HEK293T (cell line): ENCODE measurements at regions not wholly inside any gene's neighbourhood (a gene's known extent, or its start where the extent isn't known, plus 50 kb on each side); places are given as distances from the start of the nearest gene placed in this dataset.

Experiments
- CTCF ChIA-PET: fragments of 350-600 bp; formaldehyde crosslinking; extraction: SDS; loops from one replicate; lab custom pipeline; 2021; ENCODE audit warnings: antibody characterized with exemption, inconsistent platforms; lab: Yijun Ruan, JAX
- POLR2A ChIA-PET: fragments of 350-600 bp; formaldehyde crosslinking; extraction: SDS; loops from one replicate; lab custom pipeline; 2020; ENCODE audit warnings: antibody characterized with exemption, inconsistent platforms; lab: Yijun Ruan, JAX
- DNase-seq: peaks from one replicate; pipeline ENCODE4 v3.0.0; 2012; ENCODE audit warnings: mixed read lengths; ENCODE audit errors: extremely low spot score
- ARNT ChIP-seq: fragments of 450-650 bp; IDR thresholded peaks from 2 replicates; pipeline ENCODE4 v1.6.1; 2017; ENCODE audit warnings: mild to moderate bottlenecking
- BHLHE40 ChIP-seq: fragments of 450-650 bp; IDR thresholded peaks from 2 replicates; pipeline ENCODE4 v1.6.1; 2016; ENCODE audit warnings: mild to moderate bottlenecking, moderate library complexity, borderline replicate concordance
- CTBP1 ChIP-seq: fragments of 450-650 bp; IDR thresholded peaks from 2 replicates; pipeline ENCODE4 v1.6.1; 2016; ENCODE audit warnings: borderline replicate concordance
- ELF4 ChIP-seq: fragments of 450-650 bp; IDR thresholded peaks from 2 replicates; pipeline ENCODE4 v1.6.1; 2017; ENCODE audit warnings: antibody characterized with exemption
- FOXA1 ChIP-seq: fragments of 450-650 bp; IDR thresholded peaks from 2 replicates; pipeline ENCODE4 v1.6.1; 2016; ENCODE audit warnings: mild to moderate bottlenecking
- FOXK2 ChIP-seq: fragments of 450-650 bp; IDR thresholded peaks from 2 replicates; pipeline ENCODE4 v1.6.1; 2016; ENCODE audit warnings: mild to moderate bottlenecking
- FOXM1 ChIP-seq: fragments of 450-650 bp; IDR thresholded peaks from 2 replicates; pipeline ENCODE4 v1.6.1; 2017; ENCODE audit warnings: mild to moderate bottlenecking, borderline replicate concordance
- HDGF ChIP-seq: fragments of 450-650 bp; IDR thresholded peaks from 2 replicates; pipeline ENCODE4 v1.6.1; 2017; ENCODE audit warnings: antibody characterized with exemption, borderline replicate concordance
- L3MBTL2 ChIP-seq: fragments of 450-650 bp; conservative IDR thresholded peaks from 2 replicates; pipeline ENCODE4 v1.6.1; 2016; ENCODE audit warnings: mild to moderate bottlenecking
- LEF1 ChIP-seq: fragments of 450-650 bp; IDR thresholded peaks from 2 replicates; pipeline ENCODE4 v1.6.1; 2017; ENCODE audit warnings: mild to moderate bottlenecking, borderline replicate concordance
- NFRKB ChIP-seq: fragments of 450-650 bp; IDR thresholded peaks from 2 replicates; pipeline ENCODE4 v1.6.1; 2016; ENCODE audit warnings: mild to moderate bottlenecking, moderate library complexity
- PKNOX1 ChIP-seq: fragments of 450-650 bp; IDR thresholded peaks from 2 replicates; pipeline ENCODE4 v1.6.1; 2016
- SP1 ChIP-seq: fragments of 450-650 bp; IDR thresholded peaks from 2 replicates; pipeline ENCODE4 v1.6.1; 2017
- SUZ12 ChIP-seq: fragments of 450-650 bp; IDR thresholded peaks from 2 replicates; pipeline ENCODE4 v1.6.1; 2016; ENCODE audit warnings: mild to moderate bottlenecking
- TARDBP ChIP-seq: fragments of 450-650 bp; IDR thresholded peaks from 2 replicates; pipeline ENCODE4 v1.6.1; 2016
- ZNF384 ChIP-seq: fragments of 450-650 bp; IDR thresholded peaks from 2 replicates; pipeline ENCODE4 v1.6.1; 2016

DNA sequence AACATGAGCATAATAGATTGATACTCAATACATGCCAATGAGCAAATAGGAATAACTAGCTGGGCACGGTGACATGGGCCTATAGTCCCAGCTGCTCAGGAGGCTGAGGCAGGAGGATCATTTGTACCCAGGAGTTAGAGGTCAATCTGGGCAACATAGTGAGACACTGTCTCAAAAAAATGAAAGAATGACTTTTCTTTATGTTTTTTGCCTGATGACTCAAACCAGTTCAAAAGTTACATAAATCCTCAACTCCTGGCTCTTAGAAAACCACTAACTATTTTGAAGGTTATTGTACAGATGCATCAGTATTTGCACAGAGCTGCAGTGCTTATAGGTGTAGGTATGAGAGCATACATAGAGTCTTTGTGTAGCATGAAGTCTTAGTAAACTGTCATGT is 219.2 kb upstream of the RGS6 start:
- no peak for TF ChIP-seq CTBP1
- TF ChIP-seq LEF1 = no peak
- no peak for TF ChIP-seq TARDBP
- no peak for TF ChIP-seq ELF4
- no peak for TF ChIP-seq ZNF384
- no peak for TF ChIP-seq BHLHE40
- TF ChIP-seq FOXM1 = no peak
- TF ChIP-seq FOXA1 = no peak
- TF ChIP-seq ARNT = no peak
- TF ChIP-seq L3MBTL2 = no peak
- TF ChIP-seq FOXK2 = no peak
- no peak for TF ChIP-seq NFRKB
- TF ChIP-seq SP1 = no peak
- TF ChIP-seq PKNOX1 = no peak
- no peak for TF ChIP-seq SUZ12
- TF ChIP-seq HDGF = no peak
- ChIA-PET CTCF (interaction anchor here (0.7 kb wide), 1 partner anchor 700 kb away, joined by 4 read pairs; no protein-coding TSS in a partner anchor), POLR2A (no interaction called here)
- no peak for DNase-seq

DNA sequence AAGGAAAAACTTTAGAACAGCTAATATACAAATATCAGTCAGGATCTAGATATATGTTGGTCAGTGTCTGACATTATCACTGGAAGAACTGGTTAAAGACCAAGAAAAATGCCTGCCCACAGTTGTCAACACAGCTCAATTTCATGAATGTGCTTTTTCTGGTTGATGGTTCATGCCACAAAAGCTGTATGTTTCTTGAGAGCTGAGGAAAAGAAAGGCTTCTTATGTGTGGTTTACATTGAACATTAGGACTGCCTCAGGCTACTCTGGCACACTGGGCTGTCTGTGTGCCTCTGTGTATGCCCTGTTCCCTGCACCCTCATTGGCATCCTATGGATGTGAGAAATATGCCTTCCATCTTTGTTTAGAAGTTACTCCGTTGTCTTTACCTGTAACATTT is 218.8 kb upstream of the RGS6 start:
- DNase-seq = no peak
- TF ChIP-seq FOXK2 (no peak), SP1 (no peak), HDGF (no peak), CTBP1 (no peak), SUZ12 (no peak), ELF4 (no peak), L3MBTL2 (no peak), LEF1 (no peak), NFRKB (no peak), BHLHE40 (no peak)
- CTCF ChIA-PET = interaction anchor here (0.7 kb wide), 1 partner anchor 700 kb away, joined by 4 read pairs; no protein-coding TSS in a partner anchor
- POLR2A ChIA-PET = no interaction called here

- no peak for DNase-seq
- TF ChIP-seq FOXM1 (no peak), PKNOX1 (no peak), ZNF384 (no peak), BHLHE40 (no peak), HDGF (no peak), FOXA1 (no peak), SUZ12 (no peak), TARDBP (no peak), ARNT (no peak), NFRKB (no peak), FOXK2 (no peak), L3MBTL2 (no peak), LEF1 (no peak), SP1 (no peak), ELF4 (no peak), CTBP1 (no peak)
- POLR2A ChIA-PET = no interaction called here
- CTCF ChIA-PET = no interaction called here
Observed at GRCh38 chr14:71714225-71714624, 218.0 kb upstream of the RGS6 start.

DNA sequence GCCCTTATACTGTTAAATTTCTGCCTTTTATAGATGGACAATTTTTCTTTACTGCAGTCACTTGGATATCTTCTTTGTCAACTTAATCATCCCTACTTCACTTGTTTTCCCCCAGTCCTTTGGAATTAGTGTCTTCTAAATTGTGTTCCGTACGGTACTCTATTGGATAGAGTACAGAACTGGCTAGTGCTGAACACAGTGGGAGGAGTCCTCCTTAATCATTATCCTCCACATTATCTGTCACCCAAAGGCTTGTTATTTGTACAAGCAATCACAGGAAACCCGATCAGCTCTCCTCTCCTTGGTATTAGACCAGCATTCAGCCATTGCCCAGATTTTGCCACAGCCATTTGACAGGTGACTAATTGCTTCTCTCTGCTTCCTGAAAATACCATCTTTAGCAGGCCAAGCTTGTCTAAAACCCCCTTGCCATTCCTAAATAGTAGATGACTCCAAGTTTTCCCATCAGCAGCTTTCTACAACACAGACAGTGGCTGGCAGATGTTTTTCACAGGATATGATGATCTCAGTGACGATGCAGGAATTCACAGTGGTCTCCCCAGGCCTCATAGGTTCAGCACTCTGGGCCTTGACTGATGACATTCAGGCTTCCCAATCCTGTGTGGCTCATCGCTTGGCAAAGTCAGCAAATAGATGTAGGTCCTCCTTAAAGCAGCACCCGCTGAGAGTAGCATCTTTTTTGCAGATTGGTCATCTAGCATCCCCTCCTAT is 216.0 kb upstream of the RGS6 start:
- DNase-seq = no peak
- TF ChIP-seq FOXK2 = no peak
- no peak for TF ChIP-seq TARDBP
- TF ChIP-seq CTBP1 = no peak
- no peak for TF ChIP-seq ELF4
- no peak for TF ChIP-seq LEF1
- no peak for TF ChIP-seq HDGF
- no peak for TF ChIP-seq ARNT
- TF ChIP-seq PKNOX1 = no peak
- TF ChIP-seq FOXA1 = no peak
- CTCF ChIA-PET = no interaction called here
- POLR2A ChIA-PET = no interaction called here

DNA sequence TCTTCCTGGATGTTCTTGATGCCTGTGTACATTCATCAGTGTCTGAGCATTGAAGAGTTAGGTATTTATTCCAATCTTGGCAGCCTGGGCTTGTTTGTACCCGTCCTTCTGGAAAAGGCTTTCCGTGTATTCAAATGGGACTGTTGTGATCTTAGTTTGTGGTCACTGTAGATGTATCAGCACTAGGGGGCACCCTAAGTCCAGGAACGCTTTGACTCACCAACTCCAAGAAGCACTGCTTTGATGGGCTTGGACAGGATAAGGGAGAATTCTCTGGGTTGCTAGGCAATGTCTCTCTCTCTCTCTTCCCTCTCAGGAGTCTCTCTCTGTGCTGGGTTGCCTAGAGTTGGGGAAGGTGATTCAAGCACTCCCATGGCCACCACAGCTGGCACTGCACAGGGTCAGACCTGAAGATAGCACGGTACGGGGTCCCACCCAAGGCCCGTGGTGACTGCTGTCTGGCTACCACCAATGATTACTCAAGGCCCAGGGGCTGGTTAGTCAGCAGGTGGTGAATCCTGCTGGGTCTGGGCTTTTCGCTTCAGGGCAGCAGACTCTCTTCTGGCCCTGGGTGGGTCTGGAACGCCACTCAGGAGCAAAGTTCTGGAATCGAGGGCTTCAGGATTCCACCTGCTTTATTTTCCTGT is 211.1 kb upstream of the RGS6 start:
- DNase-seq = peak; percentile 59
- TF ChIP-seq ZNF384 (no peak), SP1 (no peak), CTBP1 (no peak), TARDBP (no peak), FOXM1 (no peak), FOXA1 (no peak), SUZ12 (no peak), HDGF (no peak), ARNT (no peak), ELF4 (no peak), PKNOX1 (no peak), L3MBTL2 (no peak), NFRKB (no peak), LEF1 (no peak), FOXK2 (no peak), BHLHE40 (no peak)
- POLR2A ChIA-PET = no interaction called here
- CTCF ChIA-PET = interaction anchor here (0.6 to 1.2 kb wide), 5 partner anchors 19 to 585 kb away, joined by 3 to 4 read pairs (median 3); no protein-coding TSS in a partner anchor
